NCI-H1930 (cell line): ENCODE measurements at regions not wholly inside any gene's neighbourhood (a gene's known extent, or its start where the extent isn't known, plus 50 kb on each side); places are given as distances from the start of the nearest gene placed in this dataset.
A peak's percentile ranks its signal among the peaks of the same experiment; 100 is the strongest.

ENCODE experiments used
- DNase-seq, 2 experiments: peaks; one replicate each; lab custom pipeline; 2025; lab: John Stamatoyannopoulos, UW

GRCh38 chr6:53974941-53975340 is 136.3 kb upstream of the MLIP start:
- DNase-seq = no peak

GRCh38 chr6:53975941-53976615 is 135.2 kb upstream of the MLIP start:
- DNase-seq = no peak

- no peak for DNase-seq
Observed at GRCh38 chr6:53977551-53977950, 133.7 kb upstream of the MLIP start.

GRCh38 chr6:53979468-53980067 is 131.7 kb upstream of the MLIP start:
- peak in 1 of 2 experiments; percentile 44 for DNase-seq

GRCh38 chr6:53982366-53983050 is 128.7 kb upstream of the MLIP start:
- no peak for DNase-seq

GRCh38 chr6:53983301-53983700 is 127.9 kb upstream of the MLIP start:
- no peak for DNase-seq

GRCh38 chr6:53984163-53984562 is 127.1 kb upstream of the MLIP start:
- DNase-seq = no peak

GRCh38 chr6:53984581-53984980 is 126.7 kb upstream of the MLIP start:
- DNase-seq = no peak

- no peak for DNase-seq
Observed at GRCh38 chr6:53985366-53985765, 125.9 kb upstream of the MLIP start.

GRCh38 chr6:53986165-53986720 is 125.0 kb upstream of the MLIP start:
- peak in 1 of 2 experiments; percentile 8 for DNase-seq

GRCh38 chr6:53986721-53987521 is 124.3 kb upstream of the MLIP start:
- no peak for DNase-seq

GRCh38 chr6:53987522-53987888 is 123.7 kb upstream of the MLIP start:
- no peak for DNase-seq

- DNase-seq = no peak
Observed at GRCh38 chr6:53989504-53989903, 121.7 kb upstream of the MLIP start.

- no peak for DNase-seq
Observed at GRCh38 chr6:53992522-53992921, 118.7 kb upstream of the MLIP start.

GRCh38 chr6:53994201-53994600 is 117.0 kb upstream of the MLIP start:
- DNase-seq = no peak

- no peak for DNase-seq
Observed at GRCh38 chr6:53995935-53996334, 115.3 kb upstream of the MLIP start.

- no peak for DNase-seq
Observed at GRCh38 chr6:53998303-53998702, 112.9 kb upstream of the MLIP start.

GRCh38 chr6:53999088-53999755 is 112.0 kb upstream of the MLIP start:
- no peak for DNase-seq

GRCh38 chr6:54002116-54002515 is 109.1 kb upstream of the MLIP start:
- DNase-seq = no peak

GRCh38 chr6:54003316-54003715 is 107.9 kb upstream of the MLIP start:
- DNase-seq = no peak

- DNase-seq = no peak
Observed at GRCh38 chr6:54008589-54008988, 102.7 kb upstream of the MLIP start.
